HL-60 (cell line): ENCODE measurements at regions not wholly inside any gene's neighbourhood (a gene's known extent, or its start where the extent isn't known, plus 50 kb on each side); places are given as distances from the start of the nearest gene placed in this dataset.

Source experiments
- GABPA ChIP-seq: IDR thresholded peaks from 2 replicates; pipeline ENCODE4 v1.6.1; 2012; ENCODE audit warnings: low read depth
- POLR2AphosphoS5 ChIP-seq: IDR thresholded peaks from 2 replicates; pipeline ENCODE4 v1.6.1; 2012; ENCODE audit warnings: low read depth
- SPI1 ChIP-seq: IDR thresholded peaks from 2 replicates; pipeline ENCODE4 v1.6.1; 2012; ENCODE audit warnings: low read depth, mild to moderate bottlenecking, borderline replicate concordance
- TF ChIP-seq, protein P1 (sequence below): IDR thresholded peaks from one replicate; pipeline ENCODE4 v1.5.1; 2011; ENCODE audit warnings: low read length, control low read depth, inconsistent platforms; ENCODE audit not compliant: insufficient read depth
- TF ChIP-seq, protein P2 (sequence below): IDR thresholded peaks from 2 replicates; pipeline ENCODE4 v1.6.1; 2012; ENCODE audit warnings: low read depth; ENCODE audit not compliant: insufficient replicate concordance

GRCh38 chr12:20142316-20142715, 226.0 kb upstream of the PDE3A start:
- TF ChIP-seq GABPA: no peak
- TF ChIP-seq, protein P1, sequence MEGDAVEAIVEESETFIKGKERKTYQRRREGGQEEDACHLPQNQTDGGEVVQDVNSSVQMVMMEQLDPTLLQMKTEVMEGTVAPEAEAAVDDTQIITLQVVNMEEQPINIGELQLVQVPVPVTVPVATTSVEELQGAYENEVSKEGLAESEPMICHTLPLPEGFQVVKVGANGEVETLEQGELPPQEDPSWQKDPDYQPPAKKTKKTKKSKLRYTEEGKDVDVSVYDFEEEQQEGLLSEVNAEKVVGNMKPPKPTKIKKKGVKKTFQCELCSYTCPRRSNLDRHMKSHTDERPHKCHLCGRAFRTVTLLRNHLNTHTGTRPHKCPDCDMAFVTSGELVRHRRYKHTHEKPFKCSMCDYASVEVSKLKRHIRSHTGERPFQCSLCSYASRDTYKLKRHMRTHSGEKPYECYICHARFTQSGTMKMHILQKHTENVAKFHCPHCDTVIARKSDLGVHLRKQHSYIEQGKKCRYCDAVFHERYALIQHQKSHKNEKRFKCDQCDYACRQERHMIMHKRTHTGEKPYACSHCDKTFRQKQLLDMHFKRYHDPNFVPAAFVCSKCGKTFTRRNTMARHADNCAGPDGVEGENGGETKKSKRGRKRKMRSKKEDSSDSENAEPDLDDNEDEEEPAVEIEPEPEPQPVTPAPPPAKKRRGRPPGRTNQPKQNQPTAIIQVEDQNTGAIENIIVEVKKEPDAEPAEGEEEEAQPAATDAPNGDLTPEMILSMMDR: no peak
- TF ChIP-seq SPI1: no peak
- TF ChIP-seq, protein P2, sequence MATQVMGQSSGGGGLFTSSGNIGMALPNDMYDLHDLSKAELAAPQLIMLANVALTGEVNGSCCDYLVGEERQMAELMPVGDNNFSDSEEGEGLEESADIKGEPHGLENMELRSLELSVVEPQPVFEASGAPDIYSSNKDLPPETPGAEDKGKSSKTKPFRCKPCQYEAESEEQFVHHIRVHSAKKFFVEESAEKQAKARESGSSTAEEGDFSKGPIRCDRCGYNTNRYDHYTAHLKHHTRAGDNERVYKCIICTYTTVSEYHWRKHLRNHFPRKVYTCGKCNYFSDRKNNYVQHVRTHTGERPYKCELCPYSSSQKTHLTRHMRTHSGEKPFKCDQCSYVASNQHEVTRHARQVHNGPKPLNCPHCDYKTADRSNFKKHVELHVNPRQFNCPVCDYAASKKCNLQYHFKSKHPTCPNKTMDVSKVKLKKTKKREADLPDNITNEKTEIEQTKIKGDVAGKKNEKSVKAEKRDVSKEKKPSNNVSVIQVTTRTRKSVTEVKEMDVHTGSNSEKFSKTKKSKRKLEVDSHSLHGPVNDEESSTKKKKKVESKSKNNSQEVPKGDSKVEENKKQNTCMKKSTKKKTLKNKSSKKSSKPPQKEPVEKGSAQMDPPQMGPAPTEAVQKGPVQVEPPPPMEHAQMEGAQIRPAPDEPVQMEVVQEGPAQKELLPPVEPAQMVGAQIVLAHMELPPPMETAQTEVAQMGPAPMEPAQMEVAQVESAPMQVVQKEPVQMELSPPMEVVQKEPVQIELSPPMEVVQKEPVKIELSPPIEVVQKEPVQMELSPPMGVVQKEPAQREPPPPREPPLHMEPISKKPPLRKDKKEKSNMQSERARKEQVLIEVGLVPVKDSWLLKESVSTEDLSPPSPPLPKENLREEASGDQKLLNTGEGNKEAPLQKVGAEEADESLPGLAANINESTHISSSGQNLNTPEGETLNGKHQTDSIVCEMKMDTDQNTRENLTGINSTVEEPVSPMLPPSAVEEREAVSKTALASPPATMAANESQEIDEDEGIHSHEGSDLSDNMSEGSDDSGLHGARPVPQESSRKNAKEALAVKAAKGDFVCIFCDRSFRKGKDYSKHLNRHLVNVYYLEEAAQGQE: no peak
- TF ChIP-seq POLR2AphosphoS5: no peak
